Ovary (tissue), 7 donors: ENCODE measurements at regions not wholly inside any gene's neighbourhood (a gene's known extent, or its start where the extent isn't known, plus 50 kb on each side); places are given as distances from the start of the nearest gene placed in this dataset.

ENCODE experiments used
- DNase-seq, 5 donors: peaks; one replicate each; pipeline ENCODE4 v3.0.0-alpha.2; 2019 to 2020
- H3K27ac ChIP-seq, 2 donors: fragments of 200-600 bp; one replicate each; pipeline versions ENCODE4 v1.5.1 to v1.8.0; 2019 to 2022
- H3K27me3 ChIP-seq: fragments of 200-600 bp; one replicate; pipeline ENCODE4 v1.8.0; 2022
- H3K36me3 ChIP-seq: fragments of 200-600 bp; sonication (generic); one replicate; pipeline ENCODE4 v1.5.1; 2019
- H3K4me1 ChIP-seq: one replicate; pipeline ENCODE4 v1.8.1; 2013; ENCODE audit warnings: mild to moderate bottlenecking, moderate library complexity; ENCODE audit not compliant: insufficient read depth
- H3K4me3 ChIP-seq: fragments of 200-600 bp; sonication (generic); one replicate; pipeline ENCODE4 v1.5.1; 2017
- H3K9me3 ChIP-seq, 2 donors: fragments of 200-600 bp in 1 of 2; sonication (generic) in 1 of 2; one replicate each; pipeline versions ENCODE4 v1.5.1 to v1.8.1; 2013 to 2019; ENCODE audit warnings: mild to moderate bottlenecking in 1 of 2, moderate library complexity in 1 of 2
- CTCF ChIP-seq, 3 donors: fragments of 450-650 bp in 2 of 3; fragments of 200-600 bp in 1 of 3; IDR thresholded peaks; one replicate each; pipeline versions ENCODE4 v1.5.1 to v1.8.0; 2016 to 2022; ENCODE audit warnings: antibody characterized with exemption in 3 of 3, mild to moderate bottlenecking in 1 of 3
- EP300 ChIP-seq: sonication (generic); formaldehyde crosslinking; IDR thresholded peaks from one replicate; pipeline ENCODE4 v1.6.1; 2017; ENCODE audit warnings: antibody characterized with exemption
- POLR2A ChIP-seq: fragments of 450-650 bp; IDR thresholded peaks from one replicate; pipeline ENCODE4 v1.6.1; 2017; ENCODE audit warnings: antibody characterized with exemption, mild to moderate bottlenecking, moderate library complexity
- WGBS, 3 donors: extraction: QIAGEN DNeasy Blood & Tissue Kit in 1 of 3; methylation state at CpG; one replicate each; pipeline versions ENCODE4 v1.1.5 to v1.1.7; 2013 to 2017; 5-methylcytosine and 5-hydroxymethylcytosine counted together
- intact Hi-C, 4 donors: fragments of 100-400 bp; cut with DNase I; formaldehyde crosslinking; loops; one replicate each; pipeline versions ENCODE4 v1.11.0 to v1.15.1; 2022 to 2023
- donor health status: DM: no; HTN: no; CAD: no; lungs with moderate emphysema.
- donor health status: DM: no; HTN: no; CAD: no.
- donor health status: Bipolar disorder and iron deficiency.
- donor health status: DM: no; HTN: no; CAD: no.
- donor health status: DM: yes; HTN: yes; CAD: no.

- no peak overlapping the region for H3K27ac ChIP-seq
- intact Hi-C loops: no loop called here
- TF ChIP-seq POLR2A (no peak), CTCF (IDR thresholded peaks at IDR 0.05) (no peak), EP300 (no peak)
- H3K4me3 ChIP-seq: no peak overlapping the region
- no peaks in the 10 kb centered on the region for H3K36me3 ChIP-seq
- H3K4me1 ChIP-seq: no peaks in the 10 kb centered on the region
- H3K9me3 ChIP-seq: no peaks in the 10 kb centered on the region
- 53 to 65% (median 53%) methylated on average over 3 of the region's 3 CpGs for whole genome bisulfite sequencing, 3 donors
- no peaks in the 10 kb centered on the region for H3K27me3 ChIP-seq
- DNase-seq: no peak
Observed at GRCh38 chr3:40680685-40681657, 156.2 kb downstream of the ZNF621 start.

GRCh38 chr3:40681658-40682055, 156.9 kb downstream of the ZNF621 start:
- WGBS, 3 donors: 95 to 100% (median 96%) methylated on average over 1 of the region's 1 CpG
- intact Hi-C loops: no loop called here
- Histone ChIP-seq H3K36me3 (no peaks in the 10 kb centered on the region), H3K4me3 (no peak overlapping the region), H3K27me3 (no peaks in the 10 kb centered on the region), H3K9me3 (no peaks in the 10 kb centered on the region), H3K4me1 (no peaks in the 10 kb centered on the region), H3K27ac (no peak overlapping the region)
- TF ChIP-seq POLR2A (no peak), EP300 (no peak), CTCF (IDR thresholded peaks at IDR 0.05) (no peak)
- DNase-seq: no peak

DNA sequence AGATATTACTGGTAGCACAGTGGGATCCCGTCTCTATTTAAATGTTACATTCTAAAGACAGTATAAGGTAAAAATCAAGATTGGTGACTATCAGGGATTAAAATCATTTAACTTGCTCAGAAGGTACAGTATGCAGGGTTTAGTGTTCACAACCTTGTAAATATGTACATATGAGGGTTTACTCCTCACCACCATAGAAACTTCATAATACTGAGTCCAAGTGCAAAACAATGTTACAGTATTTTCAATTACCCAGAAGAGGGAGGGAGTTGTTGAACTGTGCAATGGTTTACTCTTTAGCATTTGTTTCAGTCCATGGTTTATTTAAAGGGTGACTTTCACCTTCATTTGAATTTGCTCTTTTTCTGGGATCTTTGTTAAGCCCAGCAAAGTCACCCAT, 165.1 kb downstream of the ZNF621 start:
- WGBS, 3 donors: 81 to 91% (median 86%) methylated on average over 1 of the region's 1 CpG
- Histone ChIP-seq H3K27me3 (no peaks in the 10 kb centered on the region), H3K4me1 (peaks cover 16% of the 10 kb centered on the region), H3K9me3 (no peaks in the 10 kb centered on the region), H3K36me3 (no peaks in the 10 kb centered on the region), H3K27ac (peak overlapping the region in 1 of 2 donors; percentile 66), H3K4me3 (no peak overlapping the region)
- intact Hi-C loops: no loop called here
- no peak for TF ChIP-seq POLR2A
- TF ChIP-seq CTCF (IDR thresholded peaks at IDR 0.05): no peak
- TF ChIP-seq EP300: no peak
- DNase-seq: no peak

- 12 to 30% (median 13%) methylated on average over 9 of the region's 9 CpGs for WGBS, 3 donors
- H3K4me3 ChIP-seq: no peak overlapping the region
- DNase-seq: peak; percentile 71 to 80 (median 78)
- H3K27me3 ChIP-seq: no peaks in the 10 kb centered on the region
- H3K4me1 ChIP-seq: peaks cover 16% of the 10 kb centered on the region
- peak overlapping the region; percentile 52 to 66 for H3K27ac ChIP-seq
- TF ChIP-seq CTCF (IDR thresholded peaks at IDR 0.05): no peak
- no peak for TF ChIP-seq POLR2A
- no peak for TF ChIP-seq EP300
- no peaks in the 10 kb centered on the region for H3K9me3 ChIP-seq
- intact Hi-C loops: no loop called here
- H3K36me3 ChIP-seq: no peaks in the 10 kb centered on the region
Observed at GRCh38 chr3:40690749-40691451, 166.1 kb downstream of the ZNF621 start.
